Stomach (tissue), 8 donors: ENCODE measurements at regions not wholly inside any gene's neighbourhood (a gene's known extent, or its start where the extent isn't known, plus 50 kb on each side); places are given as distances from the start of the nearest gene placed in this dataset.

Source experiments
- DNase-seq, 2 donors: peaks; one replicate each; pipeline versions ENCODE4 v3.0.0 to v3.0.0-alpha.2; 2013 to 2019
- H3K27ac ChIP-seq, 5 donors: fragments of 200-600 bp in 4 of 5; sonication (generic) in 4 of 5; one replicate each; pipeline ENCODE4 v1.5.1; 2013 to 2019; ENCODE audit warnings: mild to moderate bottlenecking in 1 of 5, moderate library complexity in 1 of 5
- H3K27me3 ChIP-seq, 3 donors: fragments of 200-600 bp; sonication (generic); one replicate each; pipeline ENCODE4 v1.5.1; 2017 to 2019; ENCODE audit warnings: mixed run types in 1 of 3
- H3K36me3 ChIP-seq, 4 donors: fragments of 200-600 bp; sonication (generic); 1 replicate in 3 of 4; 2 replicates in 1 of 4; pipeline ENCODE4 v1.5.1; 2016 to 2019
- H3K4me1 ChIP-seq, 4 donors: fragments of 200-600 bp; sonication (generic); one replicate each; pipeline ENCODE4 v1.5.1; 2016 to 2019
- H3K4me3 ChIP-seq, 4 donors: fragments of 200-600 bp; sonication (generic) in 3 of 4; one replicate each; pipeline ENCODE4 v1.5.1; 2016 to 2019; ENCODE audit warnings: mild to moderate bottlenecking in 1 of 4
- H3K9me3 ChIP-seq, 4 donors: fragments of 200-600 bp; sonication (generic); one replicate each; pipeline ENCODE4 v1.5.1; 2016 to 2019
- EP300 ChIP-seq: sonication (generic); formaldehyde crosslinking; IDR thresholded peaks from one replicate; pipeline ENCODE4 v1.6.1; 2017; ENCODE audit warnings: antibody characterized with exemption
- POLR2A ChIP-seq, 4 donors: fragments of 450-650 bp; IDR thresholded peaks; one replicate each; pipeline ENCODE4 v1.6.1; 2016; ENCODE audit warnings: antibody characterized with exemption in 4 of 4, control low read depth in 2 of 4, mild to moderate bottlenecking in 1 of 4, moderate library complexity in 1 of 4
- POLR2AphosphoS5 ChIP-seq, 3 donors: sonication (generic); formaldehyde crosslinking; IDR thresholded peaks; one replicate each; pipeline ENCODE4 v1.6.1; 2016; ENCODE audit warnings: antibody characterized with exemption in 3 of 3
- WGBS, 5 donors: extraction: QIAGEN DNeasy Blood & Tissue Kit in 3 of 5; methylation state at CpG; one replicate each; pipeline versions ENCODE4 v1.1.5 to v1.1.7; 2013 to 2018; 5-methylcytosine and 5-hydroxymethylcytosine counted together
- intact Hi-C: fragments of 100-400 bp; cut with DNase I; formaldehyde crosslinking; loops from one replicate; pipeline ENCODE4 v1.15.1; 2023; ENCODE audit warnings: low total_unique reads
- TF ChIP-seq, protein P1 (sequence below), 7 experiments: fragments of 450-650 bp in 4 of 7; fragments of 200-600 bp in 3 of 7; sonication (generic) in 3 of 7; IDR thresholded peaks; one replicate each; pipeline ENCODE4 v1.5.1; 2016 to 2019; ENCODE audit warnings: antibody characterized with exemption in 7 of 7, control low read depth in 2 of 7, mild to moderate bottlenecking in 1 of 7
- donor health status: healthy with polysubstance abuse.
- donor health status: Bipolar disorder and iron deficiency.
- donor health status: healthy.

DNA sequence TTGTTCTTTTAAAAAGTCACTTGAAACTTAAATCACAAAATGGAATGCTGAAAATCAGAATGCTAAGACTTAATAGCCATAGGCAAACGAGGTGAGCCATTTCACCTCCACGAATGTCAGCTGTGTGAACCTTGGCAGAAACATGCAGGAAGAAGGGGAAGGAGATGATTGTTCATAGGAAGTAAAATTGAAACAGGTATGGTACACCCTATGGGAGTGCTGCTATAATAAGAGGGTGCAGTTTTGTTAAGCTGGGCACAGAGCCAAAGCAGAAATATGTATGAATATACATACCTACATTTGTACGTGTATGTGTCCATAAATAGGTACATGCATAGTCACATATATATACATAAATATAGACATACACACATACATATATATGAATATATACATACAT is 51.0 kb upstream of the SPINK5 start:
- intact Hi-C loops: no loop called here
- TF ChIP-seq, protein P1, sequence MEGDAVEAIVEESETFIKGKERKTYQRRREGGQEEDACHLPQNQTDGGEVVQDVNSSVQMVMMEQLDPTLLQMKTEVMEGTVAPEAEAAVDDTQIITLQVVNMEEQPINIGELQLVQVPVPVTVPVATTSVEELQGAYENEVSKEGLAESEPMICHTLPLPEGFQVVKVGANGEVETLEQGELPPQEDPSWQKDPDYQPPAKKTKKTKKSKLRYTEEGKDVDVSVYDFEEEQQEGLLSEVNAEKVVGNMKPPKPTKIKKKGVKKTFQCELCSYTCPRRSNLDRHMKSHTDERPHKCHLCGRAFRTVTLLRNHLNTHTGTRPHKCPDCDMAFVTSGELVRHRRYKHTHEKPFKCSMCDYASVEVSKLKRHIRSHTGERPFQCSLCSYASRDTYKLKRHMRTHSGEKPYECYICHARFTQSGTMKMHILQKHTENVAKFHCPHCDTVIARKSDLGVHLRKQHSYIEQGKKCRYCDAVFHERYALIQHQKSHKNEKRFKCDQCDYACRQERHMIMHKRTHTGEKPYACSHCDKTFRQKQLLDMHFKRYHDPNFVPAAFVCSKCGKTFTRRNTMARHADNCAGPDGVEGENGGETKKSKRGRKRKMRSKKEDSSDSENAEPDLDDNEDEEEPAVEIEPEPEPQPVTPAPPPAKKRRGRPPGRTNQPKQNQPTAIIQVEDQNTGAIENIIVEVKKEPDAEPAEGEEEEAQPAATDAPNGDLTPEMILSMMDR (IDR thresholded peaks at IDR 0.05): no peak
- TF ChIP-seq EP300 (no peak), POLR2AphosphoS5 (IDR thresholded peaks at IDR 0.05) (no peak), POLR2A (IDR thresholded peaks at IDR 0.05) (no peak)

GRCh38 chr5:148011398-148012137 is 52.2 kb upstream of the SPINK5 start:
- no peaks in the 10 kb centered on the region for H3K27me3 ChIP-seq
- H3K4me1 ChIP-seq: no peaks in the 10 kb centered on the region
- TF ChIP-seq, protein P1 (IDR thresholded peaks at IDR 0.05): no peak
- TF ChIP-seq POLR2AphosphoS5 (IDR thresholded peaks at IDR 0.05): no peak
- no peak for TF ChIP-seq POLR2A (IDR thresholded peaks at IDR 0.05)
- TF ChIP-seq EP300: no peak
- WGBS, 5 donors: 80 to 96% (median 84%) methylated on average over 3 of the region's 3 CpGs
- peaks cover 0 to under 1% (median 0%) of the 10 kb centered on the region in 4 donors for H3K9me3 ChIP-seq
- no peak for DNase-seq
- intact Hi-C loops: no loop called here
- H3K4me3 ChIP-seq: no peak overlapping the region
- no peaks in the 10 kb centered on the region for H3K36me3 ChIP-seq
- no peak overlapping the region for H3K27ac ChIP-seq

More for the DNA sequence above, 51.0 kb upstream of the SPINK5 start:
- 34 to 63% (median 52%) methylated on average over 3 of the region's 3 CpGs for WGBS, 5 donors
- no peak overlapping the region for H3K4me3 ChIP-seq
- H3K27ac ChIP-seq: no peak overlapping the region
- DNase-seq: no peak
- no peaks in the 10 kb centered on the region for H3K9me3 ChIP-seq
- H3K4me1 ChIP-seq: no peaks in the 10 kb centered on the region
- H3K36me3 ChIP-seq: no peaks in the 10 kb centered on the region
- no peaks in the 10 kb centered on the region for H3K27me3 ChIP-seq

GRCh38 chr5:148005788-148006520 is 57.8 kb upstream of the SPINK5 start:
- peaks cover 0 to 33% (median 19%) of the 10 kb centered on the region in 4 donors for H3K9me3 ChIP-seq
- H3K4me1 ChIP-seq: no peaks in the 10 kb centered on the region
- TF ChIP-seq EP300: no peak
- no peak for TF ChIP-seq POLR2A (IDR thresholded peaks at IDR 0.05)
- TF ChIP-seq POLR2AphosphoS5 (IDR thresholded peaks at IDR 0.05): no peak
- TF ChIP-seq, protein P1 (IDR thresholded peaks at IDR 0.05): no peak
- no peaks in the 10 kb centered on the region for H3K36me3 ChIP-seq
- no peak for DNase-seq
- WGBS, 5 donors: 66 to 78% (median 74%) methylated on average over 12 of the region's 12 CpGs
- intact Hi-C loops: no loop called here
- no peaks in the 10 kb centered on the region for H3K27me3 ChIP-seq
- no peak overlapping the region for H3K27ac ChIP-seq
- no peak overlapping the region for H3K4me3 ChIP-seq

DNA sequence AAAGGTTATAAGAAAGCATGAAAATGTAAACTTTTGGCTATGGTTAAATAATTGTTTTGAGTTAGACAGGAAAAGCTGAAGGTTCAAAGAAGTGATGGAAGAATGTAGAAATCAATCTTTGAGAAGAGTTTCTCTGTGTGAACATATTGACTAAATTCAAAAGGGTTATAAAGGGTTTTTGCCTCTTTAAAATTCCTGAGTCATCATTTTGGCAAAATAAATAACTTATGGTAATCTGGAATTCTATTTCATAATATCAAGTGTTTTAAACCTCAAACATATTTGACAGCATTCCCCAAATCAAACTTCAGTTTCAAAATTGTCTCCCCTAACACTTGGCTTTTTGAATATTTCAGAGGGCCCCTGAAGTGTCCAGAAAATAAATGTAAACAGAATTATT is 60.6 kb upstream of the SPINK5 start:
- Histone ChIP-seq H3K4me3 (no peak overlapping the region), H3K27ac (no peak overlapping the region), H3K27me3 (no peaks in the 10 kb centered on the region), H3K36me3 (no peaks in the 10 kb centered on the region), H3K9me3 (peaks cover 0 to 46% (median 35%) of the 10 kb centered on the region in 4 donors), H3K4me1 (no peaks in the 10 kb centered on the region)
- no peak for DNase-seq
- intact Hi-C loops: no loop called here
- TF ChIP-seq, protein P1 (IDR thresholded peaks at IDR 0.05): no peak
- TF ChIP-seq EP300: no peak
- no peak for TF ChIP-seq POLR2AphosphoS5 (IDR thresholded peaks at IDR 0.05)
- TF ChIP-seq POLR2A (IDR thresholded peaks at IDR 0.05): no peak
